A673 (cell line): ENCODE measurements at regions not wholly inside any gene's neighbourhood (a gene's known extent, or its start where the extent isn't known, plus 50 kb on each side); places are given as distances from the start of the nearest gene placed in this dataset.
"Not testable (repeated sequence)": the region's sequence is repeated elsewhere in the genome, so short reads cannot be mapped to it uniquely, and the experiment has no call there.

Experiments used
- BruUV-seq: library from RNA; stranded (reverse); fragments of 400-500 nt; replicated peaks from 2 replicates; lab custom pipeline; 2021; lab: Mats Ljungman, UMichigan
- CTCF ChIA-PET: fragments of 300-600 bp; sonication (Branson Sonifier 250); formaldehyde crosslinking; loops from one replicate; lab custom pipeline; 2022; ENCODE audit warnings: antibody characterized with exemption; lab: Charles Lee
- POLR2A ChIA-PET: fragments of 300-600 bp; sonication (Branson Sonifier 250); formaldehyde crosslinking; loops from one replicate; lab custom pipeline; 2022; ENCODE audit warnings: antibody characterized with exemption; ENCODE audit not compliant: low non-redundant PET; lab: Charles Lee
- DNase-seq: peaks from one replicate; pipeline ENCODE4 v3.0.0-alpha.2; 2015; ENCODE audit warnings: low spot score
- H3K27ac ChIP-seq: fragments of 200-600 bp; sonication (generic); 2 replicates; pipeline ENCODE4 v1.5.1; 2016; ENCODE audit warnings: mixed run types, low read depth, mild to moderate bottlenecking, mixed read lengths, antibody characterized with exemption, low read length; ENCODE audit not compliant: poor library complexity, severe bottlenecking
- H3K27me3 ChIP-seq: fragments of 200-600 bp; sonication (generic); replicated peaks from 2 replicates; pipeline ENCODE4 v1.6.1; 2017; ENCODE audit warnings: mixed run types, low read depth, mild to moderate bottlenecking, mixed read lengths, antibody characterized with exemption, low read length; ENCODE audit not compliant: insufficient read depth, poor library complexity
- H3K36me3 ChIP-seq: fragments of 200-600 bp; sonication (generic); 2 replicates; pipeline ENCODE4 v1.6.1; 2016; ENCODE audit warnings: mixed run types, mild to moderate bottlenecking, mixed read lengths, antibody characterized with exemption, low read length; ENCODE audit not compliant: insufficient read depth, poor library complexity, severe bottlenecking
- H3K4me1 ChIP-seq: fragments of 200-600 bp; sonication (generic); 2 replicates; pipeline ENCODE4 v1.6.1; 2017; ENCODE audit warnings: mixed run types, mild to moderate bottlenecking, mixed read lengths, antibody characterized with exemption, low read length; ENCODE audit not compliant: insufficient read depth, poor library complexity, severe bottlenecking
- H3K4me3 ChIP-seq: fragments of 200-600 bp; sonication (generic); 2 replicates; pipeline ENCODE4 v1.5.1; 2016; ENCODE audit warnings: low read depth, mixed run types, mild to moderate bottlenecking, mixed read lengths, low read length; ENCODE audit not compliant: poor library complexity, severe bottlenecking
- H3K9me3 ChIP-seq: fragments of 200-600 bp; sonication (generic); 2 replicates; pipeline ENCODE4 v1.6.1; 2016; ENCODE audit warnings: mixed run types, low read depth, mild to moderate bottlenecking, mixed read lengths, antibody characterized with exemption, low read length; ENCODE audit not compliant: poor library complexity, severe bottlenecking
- EZH2 ChIP-seq: fragments of 200-600 bp; sonication (generic); IDR thresholded peaks from 2 replicates; pipeline ENCODE4 v1.6.1; 2017; ENCODE audit warnings: borderline replicate concordance, low read depth, mild to moderate bottlenecking, mixed read lengths, antibody characterized with exemption, low read length; ENCODE audit not compliant: poor library complexity, severe bottlenecking
- intact Hi-C: fragments of 100-400 bp; cut with micrococcal nuclease; formaldehyde crosslinking; loops from one replicate; pipeline ENCODE4 v1.10.0; 2022; ENCODE audit not compliant: unreplicated experiment
- TF ChIP-seq, protein P1 (sequence below): fragments of 300-800, 200-600 bp; sonication (generic); conservative IDR thresholded peaks from 2 replicates; pipeline ENCODE4 v1.5.1; 2017; ENCODE audit warnings: low read depth, mild to moderate bottlenecking, antibody characterized with exemption, low read length, moderate library complexity, mixed read lengths

DNA sequence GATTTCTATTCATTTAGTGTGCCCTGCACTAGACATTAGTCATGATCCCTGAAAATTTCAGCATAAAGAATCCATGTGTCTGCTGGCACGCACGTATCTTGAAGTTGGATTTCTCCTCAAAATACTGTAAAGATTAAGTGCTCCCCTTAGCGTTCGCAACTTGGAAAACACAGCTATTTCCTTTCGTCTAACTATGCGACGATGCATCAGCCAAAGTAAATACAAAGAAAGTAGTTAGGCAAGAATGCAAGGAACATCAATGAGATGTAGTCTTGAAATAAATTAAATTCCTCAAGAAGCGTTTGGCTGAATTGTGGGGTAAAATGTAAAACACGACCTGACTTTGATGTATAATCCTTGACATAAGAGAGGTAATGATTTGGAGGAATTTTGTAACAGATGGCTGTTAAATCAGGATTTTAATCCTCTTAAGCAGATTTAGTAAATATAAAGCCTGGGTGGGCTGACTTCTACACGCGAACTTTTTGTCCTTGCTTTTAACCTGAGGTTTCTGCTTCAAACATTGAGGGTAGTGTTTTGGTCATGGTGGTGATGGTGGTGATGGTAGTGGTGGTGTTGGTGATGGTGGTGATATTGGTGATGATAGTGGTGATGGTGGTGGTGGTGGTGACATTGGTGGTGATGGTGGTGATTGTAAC is 88.2 kb downstream of the FOXF2 start:
- H3K4me1 ChIP-seq, result no peaks in the 10 kb centered on the region

DNA sequence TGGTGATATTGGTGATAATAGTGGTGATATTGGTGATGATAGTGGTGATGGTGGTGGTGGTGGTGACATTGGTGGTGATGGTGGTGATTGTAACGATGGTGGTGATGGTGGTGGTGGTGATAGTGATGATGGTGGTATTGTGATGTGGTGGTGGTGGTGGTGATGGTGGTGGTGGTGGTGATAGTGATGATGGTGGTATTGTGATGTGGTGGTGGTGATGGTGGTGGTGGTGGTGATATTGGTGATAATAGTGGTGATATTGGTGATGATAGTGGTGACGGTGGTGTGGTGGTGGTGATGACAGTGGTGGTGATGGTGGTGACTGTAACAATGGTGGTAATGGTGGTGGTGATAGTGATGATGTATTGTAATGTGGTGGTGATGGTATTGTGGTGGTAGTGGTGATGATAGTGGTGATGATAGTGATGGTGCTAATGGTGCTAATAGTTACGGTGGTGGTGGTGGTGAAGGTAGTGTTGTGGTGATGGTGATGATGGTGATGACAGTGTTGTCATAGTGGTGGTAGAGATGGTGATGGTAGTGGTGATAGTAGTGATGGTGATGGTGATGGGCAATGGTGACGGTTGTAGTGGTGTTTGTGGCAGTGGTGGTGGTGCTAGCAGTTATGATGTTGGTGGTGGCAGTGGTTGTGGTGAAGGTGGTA is 88.9 kb downstream of the FOXF2 start:
- POLR2A ChIA-PET, H3K9me3 ChIP-seq, H3K4me1 ChIP-seq, CTCF ChIA-PET, H3K4me3 ChIP-seq, H3K36me3 ChIP-seq, H3K27me3 ChIP-seq, BruUV-seq, H3K27ac ChIP-seq, DNase-seq, intact Hi-C loops: not testable (repeated sequence)

More for the DNA sequence above, 88.2 kb downstream of the FOXF2 start:
- H3K9me3 ChIP-seq, result no peaks in the 10 kb centered on the region
- POLR2A ChIA-PET, result no interaction called here
- H3K4me3 ChIP-seq, result no peak overlapping the region
- DNase-seq, result no peak
- H3K27me3 ChIP-seq, result no peaks in the 10 kb centered on the region
- TF ChIP-seq, protein P1, sequence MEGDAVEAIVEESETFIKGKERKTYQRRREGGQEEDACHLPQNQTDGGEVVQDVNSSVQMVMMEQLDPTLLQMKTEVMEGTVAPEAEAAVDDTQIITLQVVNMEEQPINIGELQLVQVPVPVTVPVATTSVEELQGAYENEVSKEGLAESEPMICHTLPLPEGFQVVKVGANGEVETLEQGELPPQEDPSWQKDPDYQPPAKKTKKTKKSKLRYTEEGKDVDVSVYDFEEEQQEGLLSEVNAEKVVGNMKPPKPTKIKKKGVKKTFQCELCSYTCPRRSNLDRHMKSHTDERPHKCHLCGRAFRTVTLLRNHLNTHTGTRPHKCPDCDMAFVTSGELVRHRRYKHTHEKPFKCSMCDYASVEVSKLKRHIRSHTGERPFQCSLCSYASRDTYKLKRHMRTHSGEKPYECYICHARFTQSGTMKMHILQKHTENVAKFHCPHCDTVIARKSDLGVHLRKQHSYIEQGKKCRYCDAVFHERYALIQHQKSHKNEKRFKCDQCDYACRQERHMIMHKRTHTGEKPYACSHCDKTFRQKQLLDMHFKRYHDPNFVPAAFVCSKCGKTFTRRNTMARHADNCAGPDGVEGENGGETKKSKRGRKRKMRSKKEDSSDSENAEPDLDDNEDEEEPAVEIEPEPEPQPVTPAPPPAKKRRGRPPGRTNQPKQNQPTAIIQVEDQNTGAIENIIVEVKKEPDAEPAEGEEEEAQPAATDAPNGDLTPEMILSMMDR, result no peak
- intact Hi-C loops, result no loop called here
- BruUV-seq, result no TSS peak
- no peak overlapping the region for H3K27ac ChIP-seq
- no peaks in the 10 kb centered on the region for H3K36me3 ChIP-seq
- CTCF ChIA-PET, result no interaction called here

DNA sequence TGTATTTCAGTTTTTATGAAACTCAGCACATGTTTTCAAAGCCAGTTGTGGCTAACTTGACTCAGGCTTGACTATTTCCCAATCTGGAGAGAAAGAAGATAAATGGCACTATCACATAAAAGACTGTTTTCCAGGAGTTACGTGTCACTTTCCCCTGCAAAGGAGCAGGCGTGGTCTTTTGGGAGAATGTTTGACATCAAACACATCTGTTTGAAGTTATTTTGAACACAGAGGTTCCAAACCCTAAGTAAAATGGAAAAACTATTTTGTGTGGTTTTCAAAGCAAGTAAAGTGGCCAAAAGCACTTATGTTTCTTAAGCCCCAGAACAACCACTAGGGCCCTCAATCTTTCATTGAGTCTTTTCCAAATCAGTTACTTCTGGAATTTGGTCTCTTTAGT is 89.7 kb downstream of the FOXF2 start:
- Histone ChIP-seq H3K4me3 (no peak overlapping the region), H3K27ac (no peak overlapping the region), H3K27me3 (peaks cover 6% of the 10 kb centered on the region), H3K9me3 (no peaks in the 10 kb centered on the region), H3K4me1 (no peaks in the 10 kb centered on the region), H3K36me3 (no peaks in the 10 kb centered on the region)
- TF ChIP-seq, protein P1, result no peak
- TF ChIP-seq EZH2, result no peak
- BruUV-seq, result no TSS peak
- no peak for DNase-seq
- intact Hi-C loops, result no loop called here
- POLR2A ChIA-PET, result no interaction called here
- CTCF ChIA-PET, result no interaction called here
